PC-9 (cell line): ENCODE measurements at regions not wholly inside any gene's neighbourhood (a gene's known extent, or its start where the extent isn't known, plus 50 kb on each side); places are given as distances from the start of the nearest gene placed in this dataset.

ENCODE experiments used
- BruUV-seq: library from RNA; stranded (reverse); fragments of 400-500 nt; replicated peaks from 2 replicates; lab custom pipeline; 2021; lab: Mats Ljungman, UMichigan
- CTCF ChIA-PET: fragments of 300-600 bp; sonication (Branson Sonifier 250); formaldehyde crosslinking; loops from one replicate; lab custom pipeline; 2022; ENCODE audit warnings: antibody characterized with exemption; lab: Charles Lee
- POLR2A ChIA-PET: fragments of 300-600 bp; sonication (Branson Sonifier 250); formaldehyde crosslinking; loops from one replicate; lab custom pipeline; 2022; ENCODE audit warnings: antibody characterized with exemption; ENCODE audit not compliant: unreplicated experiment; lab: Charles Lee
- DNase-seq, 2 experiments: peaks; one replicate each; pipeline versions ENCODE4 v3.0.0 to v3.0.0-alpha.2; 2015 to 2022; ENCODE audit warnings: mixed read lengths in 1 of 2
- H2AFZ ChIP-seq: fragments of 200-600 bp; sonication (generic); 2 replicates; pipeline ENCODE4 v1.8.1; 2017; ENCODE audit warnings: antibody characterized with exemption
- H3F3A ChIP-seq: fragments of 200-600 bp; sonication (generic); 2 replicates; pipeline ENCODE4 v1.8.1; 2017; ENCODE audit warnings: antibody characterized with exemption, mild to moderate bottlenecking, low read depth; ENCODE audit not compliant: insufficient read depth
- H3K27ac ChIP-seq: fragments of 200-600 bp; sonication (generic); 2 replicates; pipeline ENCODE4 v1.6.1; 2016; ENCODE audit warnings: mixed run types
- H3K27me3 ChIP-seq: fragments of 200-600 bp; sonication (generic); 2 replicates; pipeline ENCODE4 v1.6.1; 2016; ENCODE audit warnings: low read depth, mixed run types; ENCODE audit not compliant: insufficient read depth
- H3K36me3 ChIP-seq: fragments of 200-600 bp; sonication (generic); 2 replicates; pipeline ENCODE4 v1.6.1; 2016; ENCODE audit warnings: low read depth, mixed run types
- H3K4me1 ChIP-seq: fragments of 200-600 bp; sonication (generic); replicated peaks from 2 replicates; pipeline ENCODE4 v1.6.1; 2016; ENCODE audit warnings: mixed run types; ENCODE audit not compliant: insufficient read depth
- H3K4me2 ChIP-seq: fragments of 200-600 bp; sonication (generic); 2 replicates; pipeline ENCODE4 v1.6.1; 2017; ENCODE audit warnings: mixed run types
- H3K4me3 ChIP-seq: fragments of 200-600 bp; sonication (generic); 2 replicates; pipeline ENCODE4 v1.6.1; 2016; ENCODE audit warnings: mixed run types
- H3K79me2 ChIP-seq: fragments of 200-600 bp; sonication (generic); 2 replicates; pipeline ENCODE4 v1.6.1; 2017; ENCODE audit warnings: low read depth, mixed run types
- H3K9me2 ChIP-seq: fragments of 200-600 bp; sonication (generic); 2 replicates; pipeline ENCODE4 v1.8.1; 2017; ENCODE audit warnings: mild to moderate bottlenecking; ENCODE audit not compliant: insufficient read depth
- H3K9me3 ChIP-seq: fragments of 200-600 bp; sonication (generic); 2 replicates; pipeline ENCODE4 v1.8.1; 2016; ENCODE audit warnings: low read depth; ENCODE audit not compliant: insufficient read depth
- H4K20me1 ChIP-seq: fragments of 200-600 bp; sonication (generic); 2 replicates; pipeline ENCODE4 v1.8.1; 2017; ENCODE audit not compliant: insufficient read depth
- CTCF ChIP-seq: fragments of 200-600 bp; sonication (generic); conservative IDR thresholded peaks from 2 replicates; pipeline ENCODE4 v1.6.1; 2017; ENCODE audit warnings: mixed run types, antibody characterized with exemption, mild to moderate bottlenecking, moderate library complexity
- EZH2 ChIP-seq: fragments of 200-600 bp; sonication (generic); IDR thresholded peaks from 2 replicates; pipeline ENCODE4 v1.8.0; 2017; ENCODE audit warnings: antibody characterized with exemption, low read depth
- intact Hi-C: fragments of 100-400 bp; cut with micrococcal nuclease; formaldehyde crosslinking; loops from one replicate; pipeline ENCODE4 v1.10.0; 2022; ENCODE audit not compliant: unreplicated experiment

- POLR2A ChIA-PET = no interaction called here
- no peaks in the 10 kb centered on the region for H4K20me1 ChIP-seq
- no peak overlapping the region for H3K4me3 ChIP-seq
- TF ChIP-seq EZH2 (no peak), CTCF (no peak)
- no peaks in the 10 kb centered on the region for H3K36me3 ChIP-seq
- CTCF ChIA-PET = no interaction called here
- H3K27me3 ChIP-seq = peaks cover 36% of the 10 kb centered on the region
- H3K79me2 ChIP-seq = no peaks in the 10 kb centered on the region
- H3F3A ChIP-seq = no peaks in the 10 kb centered on the region
- no peaks in the 10 kb centered on the region for H3K4me1 ChIP-seq
- H3K4me2 ChIP-seq = no peak overlapping the region
- no peak overlapping the region for H3K27ac ChIP-seq
- H3K9me3 ChIP-seq = no peaks in the 10 kb centered on the region
- H2AFZ ChIP-seq = no peak overlapping the region
- H3K9me2 ChIP-seq = no peaks in the 10 kb centered on the region
- no TSS peak for BruUV-seq
- DNase-seq = no peak
- intact Hi-C loops = no loop called here
These were observed 100.6 kb upstream of the TENM4 start for GRCh38 chr11:79541466-79541865.

DNA sequence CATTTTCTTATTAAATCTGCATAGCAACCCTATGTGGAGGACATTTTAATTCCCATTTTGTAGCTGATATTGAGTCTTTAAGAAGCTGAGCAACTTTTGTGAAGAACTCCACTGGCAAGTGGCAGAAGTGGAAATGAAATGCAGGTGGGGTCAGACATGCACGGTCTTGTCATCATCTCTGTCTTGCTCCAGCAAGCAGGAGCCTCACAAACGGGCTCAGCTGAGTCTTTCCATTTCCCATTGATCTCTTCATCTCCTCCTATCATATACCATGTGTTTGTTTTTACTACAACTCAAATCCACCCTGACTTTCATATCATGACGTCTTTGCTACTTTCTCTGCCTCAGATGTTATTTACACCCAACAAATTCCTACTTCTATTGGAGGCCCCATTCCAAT lies 97.9 kb upstream of the TENM4 start:
- intact Hi-C loops = no loop called here
- ChIA-PET POLR2A (no interaction called here), CTCF (no interaction called here)
- no peaks in the 10 kb centered on the region for H3K36me3 ChIP-seq
- no peaks in the 10 kb centered on the region for H3K4me1 ChIP-seq
- no peaks in the 10 kb centered on the region for H3K9me2 ChIP-seq
- no TSS peak for BruUV-seq
- H3K27ac ChIP-seq = no peak overlapping the region
- H3K4me3 ChIP-seq = no peak overlapping the region
- no peak for TF ChIP-seq CTCF
- no peak for TF ChIP-seq EZH2
- no peaks in the 10 kb centered on the region for H3F3A ChIP-seq
- H4K20me1 ChIP-seq = no peaks in the 10 kb centered on the region
- no peak for DNase-seq
- H3K9me3 ChIP-seq = no peaks in the 10 kb centered on the region
- H2AFZ ChIP-seq = no peak overlapping the region
- H3K79me2 ChIP-seq = no peaks in the 10 kb centered on the region
- no peak overlapping the region for H3K4me2 ChIP-seq
- peaks cover 16% of the 10 kb centered on the region; the same call in 1 of the 2 replicates for H3K27me3 ChIP-seq

GRCh38 chr11:79536155-79536917 lies 95.5 kb upstream of the TENM4 start:
- Histone ChIP-seq H3F3A (no peaks in the 10 kb centered on the region), H3K9me3 (no peaks in the 10 kb centered on the region), H3K4me2 (no peak overlapping the region), H4K20me1 (no peaks in the 10 kb centered on the region), H3K27ac (no peak overlapping the region), H3K27me3 (peaks cover 17% of the 10 kb centered on the region; the same call in 1 of the 2 replicates), H3K4me1 (no peaks in the 10 kb centered on the region), H3K36me3 (no peaks in the 10 kb centered on the region), H3K79me2 (no peaks in the 10 kb centered on the region), H3K4me3 (no peak overlapping the region), H3K9me2 (no peaks in the 10 kb centered on the region), H2AFZ (no peak overlapping the region)
- CTCF ChIA-PET = no interaction called here
- no peak for TF ChIP-seq EZH2
- TF ChIP-seq CTCF = no peak
- no peak for DNase-seq
- intact Hi-C loops = no loop called here
- no TSS peak for BruUV-seq
- POLR2A ChIA-PET = no interaction called here
